ENCODE measurements at regions not wholly inside any gene's neighbourhood (a gene's known extent, or its start where the extent isn't known, plus 50 kb on each side); places are given as distances from the start of the nearest gene placed in this dataset.
A peak's percentile ranks its signal among the peaks of the same experiment; 100 is the strongest.

- peak in 1 of 3 donors; percentile 25 for DNase-seq (ENCODE audit: low read depth in 2 of 3, low spot score in 2 of 3)
Measured at GRCh38 chr5:168064933-168065622, 226.4 kb upstream of the WWC1 start.

GRCh38 chr5:168066536-168067208 is 224.8 kb upstream of the WWC1 start:
- no peak for DNase-seq (ENCODE audit: low read depth in 2 of 3, low spot score in 2 of 3)

- no peak for DNase-seq (ENCODE audit: low read depth in 2 of 3, low spot score in 2 of 3)
Measured at GRCh38 chr5:168070761-168071160, 220.7 kb upstream of the WWC1 start.

- no peak for DNase-seq (ENCODE audit: low read depth in 2 of 3, low spot score in 2 of 3)
Measured at GRCh38 chr5:168072665-168073064, 218.8 kb upstream of the WWC1 start.

GRCh38 chr5:168073311-168073710 is 218.1 kb upstream of the WWC1 start:
- no peak for DNase-seq (ENCODE audit: low read depth in 2 of 3, low spot score in 2 of 3)

- DNase-seq (ENCODE audit: low read depth in 2 of 3, low spot score in 2 of 3): peak in 2 of 3 donors; percentile 72 to 93
Measured at GRCh38 chr5:168073991-168074800, 217.2 kb upstream of the WWC1 start.

- DNase-seq (ENCODE audit: low read depth in 2 of 3, low spot score in 2 of 3): no peak
Measured at GRCh38 chr5:168075387-168075786, 216.1 kb upstream of the WWC1 start.

- peak in 2 of 3 donors; percentile 24 to 58 for DNase-seq (ENCODE audit: low read depth in 2 of 3, low spot score in 2 of 3)
Measured at GRCh38 chr5:168076561-168076991, 214.9 kb upstream of the WWC1 start.

DNA sequence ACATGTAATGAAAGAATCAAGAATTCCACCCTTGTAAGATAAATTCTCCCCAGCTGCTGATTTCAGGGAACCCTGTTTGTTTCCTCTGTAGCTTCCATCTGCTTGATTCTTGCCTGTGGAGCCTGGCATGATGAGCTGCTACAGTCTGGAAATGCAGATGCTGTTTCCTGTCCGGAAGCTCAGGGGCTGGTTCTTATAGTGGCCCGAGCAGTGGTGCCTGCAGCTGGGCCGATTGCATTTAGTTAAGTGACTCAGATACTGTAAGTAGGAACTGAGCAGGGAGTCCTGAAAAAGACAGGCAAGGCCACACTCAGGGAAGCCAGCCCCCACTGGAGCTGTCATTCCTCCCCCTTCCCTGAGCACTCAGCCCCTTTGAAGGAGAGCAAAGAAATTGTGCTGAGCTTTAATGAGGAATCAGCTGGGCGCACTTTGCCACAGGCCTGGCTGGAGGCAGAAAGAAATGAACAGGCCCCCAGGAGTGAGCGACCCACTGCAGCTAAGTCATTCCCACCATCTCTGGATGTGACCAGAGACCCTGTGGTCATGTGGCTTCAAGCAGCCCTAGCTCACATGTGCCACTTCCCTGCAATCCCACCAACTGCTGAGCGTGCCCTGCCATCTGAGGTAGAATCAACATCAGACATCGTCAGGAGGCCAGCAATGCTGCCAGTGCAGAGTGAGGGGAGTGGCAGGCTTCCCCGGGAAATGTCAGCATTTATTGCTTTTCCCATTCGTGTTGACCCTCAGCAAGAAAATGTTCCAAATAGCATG is 206.0 kb upstream of the WWC1 start:
- peak in 2 of 3 donors; percentile 24 to 55 for DNase-seq (ENCODE audit: low read depth in 2 of 3, low spot score in 2 of 3)

GRCh38 chr5:168086104-168086610 is 205.3 kb upstream of the WWC1 start:
- peak in 1 of 3 donors; percentile 33 for DNase-seq (ENCODE audit: low read depth in 2 of 3, low spot score in 2 of 3)

DNA sequence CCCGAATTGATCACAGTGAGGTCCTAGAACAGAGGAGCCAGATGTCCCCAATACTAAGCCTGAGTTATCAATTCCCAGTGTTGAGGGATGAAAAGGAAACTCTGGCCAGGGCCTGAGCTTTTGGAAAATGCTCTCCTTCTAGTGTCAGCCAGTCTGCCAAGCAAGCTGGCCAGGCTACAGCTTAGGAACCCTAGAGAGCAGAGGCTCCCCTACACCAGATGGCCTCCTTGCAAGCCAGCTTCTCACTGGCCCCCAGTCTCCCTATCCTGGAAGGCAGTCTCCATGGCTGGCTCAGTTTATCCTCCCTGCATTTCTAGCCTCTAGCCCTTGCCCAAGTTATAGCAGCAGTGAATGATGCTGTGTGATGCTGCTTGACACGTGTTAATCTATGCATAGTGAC is 204.7 kb upstream of the WWC1 start:
- no peak for DNase-seq (ENCODE audit: low read depth in 2 of 3, low spot score in 2 of 3)

GRCh38 chr5:168088410-168089173 is 202.9 kb upstream of the WWC1 start:
- no peak for DNase-seq (ENCODE audit: low read depth in 2 of 3, low spot score in 2 of 3)

DNA sequence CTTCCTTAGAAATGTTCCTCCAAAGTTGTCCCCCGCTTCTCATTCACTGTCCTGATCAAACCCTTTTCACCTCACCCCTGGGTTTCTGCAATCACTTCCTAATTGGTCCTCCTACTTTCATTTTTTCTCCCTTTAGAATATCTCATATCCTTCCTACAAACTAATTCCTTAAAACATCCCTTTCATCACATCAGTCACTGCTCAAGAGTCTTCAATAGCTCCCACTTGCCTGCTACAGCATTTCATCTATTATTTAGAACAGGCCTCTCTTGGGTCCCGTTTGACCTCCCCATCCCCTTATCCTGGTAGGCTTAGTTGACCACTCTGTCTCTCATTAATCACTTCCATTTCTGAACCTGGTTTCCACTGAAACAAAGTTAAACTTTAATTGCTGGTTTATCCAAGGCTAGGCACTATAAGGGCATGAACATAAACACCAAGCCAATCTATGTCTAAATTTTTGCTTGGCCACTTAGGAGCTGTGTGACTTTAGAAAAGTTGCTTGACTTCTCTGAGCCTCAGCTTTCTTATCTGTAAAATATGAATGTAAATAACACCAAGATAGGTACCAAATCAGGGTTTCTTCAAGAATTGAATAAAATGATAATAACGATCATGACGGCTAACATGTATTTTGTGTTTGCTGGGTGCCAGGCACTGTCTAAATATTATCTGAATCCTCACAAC is 202.1 kb upstream of the WWC1 start:
- DNase-seq (ENCODE audit: low read depth in 2 of 3, low spot score in 2 of 3): no peak

DNA sequence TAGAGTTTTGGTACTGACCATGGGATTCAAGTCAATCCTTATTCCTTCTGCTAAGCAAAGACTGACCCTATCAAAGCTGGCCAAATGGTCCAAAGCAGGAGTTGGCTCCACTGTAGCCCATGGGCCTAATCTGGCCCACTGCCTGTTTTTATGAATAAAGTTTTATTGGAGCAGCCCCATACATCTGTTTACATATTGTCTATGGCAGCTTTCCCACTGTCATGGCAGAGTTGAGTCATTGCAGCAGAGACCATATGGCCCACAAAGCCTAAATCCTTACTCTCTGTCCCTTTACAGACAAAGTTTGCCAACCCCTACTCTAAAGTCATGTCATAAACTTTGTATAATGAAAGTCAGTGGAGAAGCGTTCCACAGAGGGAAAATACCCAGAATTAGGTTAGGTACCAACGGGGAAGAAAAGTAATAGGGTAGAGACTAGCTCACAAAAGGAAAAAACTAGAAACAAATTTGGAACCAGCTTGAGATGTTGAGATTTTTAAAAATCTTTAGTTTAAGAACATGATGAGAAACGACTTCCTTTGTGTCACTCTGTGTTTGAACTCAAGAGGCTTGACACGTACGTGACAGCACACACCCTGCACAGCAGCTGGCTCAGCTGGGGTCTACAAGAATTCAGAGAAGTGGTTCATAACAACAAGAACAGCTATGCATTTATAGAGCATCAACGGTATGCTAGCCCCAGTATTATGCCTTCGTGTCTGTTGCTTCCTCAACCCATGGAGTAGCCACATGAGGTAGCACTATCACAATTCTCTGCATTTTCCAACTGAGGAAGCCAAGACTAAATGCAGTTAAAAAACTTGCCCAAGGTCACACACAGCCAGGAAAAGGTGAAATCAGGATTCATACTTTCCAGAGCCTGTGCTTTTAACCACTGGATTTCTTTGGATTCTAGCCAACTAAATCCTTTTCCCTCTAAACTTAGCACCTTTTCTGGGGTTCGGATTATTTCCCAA is 198.9 kb upstream of the WWC1 start:
- DNase-seq (ENCODE audit: low read depth in 2 of 3, low spot score in 2 of 3): no peak

- no peak for DNase-seq (ENCODE audit: low read depth in 2 of 3, low spot score in 2 of 3)
Measured at GRCh38 chr5:168093200-168093910, 198.1 kb upstream of the WWC1 start.

DNA sequence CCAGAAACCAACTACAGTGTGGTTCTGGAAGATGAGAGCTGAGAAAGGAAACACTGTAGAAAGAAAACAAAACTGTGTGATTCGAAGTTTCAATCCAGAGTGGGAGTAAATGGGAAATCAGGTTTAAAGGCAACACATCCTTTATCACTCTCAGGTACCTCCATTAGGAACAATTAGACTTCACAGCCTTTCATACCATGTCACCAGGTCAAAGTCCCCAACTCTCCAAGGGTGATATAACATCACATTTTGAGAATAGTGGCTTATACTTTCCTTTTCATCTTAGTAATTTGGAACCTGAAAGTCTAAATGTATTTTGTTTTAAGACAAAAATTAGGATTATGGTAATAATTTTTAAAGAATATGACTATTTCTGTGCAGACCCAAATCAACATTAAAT is 194.9 kb upstream of the WWC1 start:
- no peak for DNase-seq (ENCODE audit: low read depth in 2 of 3, low spot score in 2 of 3)

DNA sequence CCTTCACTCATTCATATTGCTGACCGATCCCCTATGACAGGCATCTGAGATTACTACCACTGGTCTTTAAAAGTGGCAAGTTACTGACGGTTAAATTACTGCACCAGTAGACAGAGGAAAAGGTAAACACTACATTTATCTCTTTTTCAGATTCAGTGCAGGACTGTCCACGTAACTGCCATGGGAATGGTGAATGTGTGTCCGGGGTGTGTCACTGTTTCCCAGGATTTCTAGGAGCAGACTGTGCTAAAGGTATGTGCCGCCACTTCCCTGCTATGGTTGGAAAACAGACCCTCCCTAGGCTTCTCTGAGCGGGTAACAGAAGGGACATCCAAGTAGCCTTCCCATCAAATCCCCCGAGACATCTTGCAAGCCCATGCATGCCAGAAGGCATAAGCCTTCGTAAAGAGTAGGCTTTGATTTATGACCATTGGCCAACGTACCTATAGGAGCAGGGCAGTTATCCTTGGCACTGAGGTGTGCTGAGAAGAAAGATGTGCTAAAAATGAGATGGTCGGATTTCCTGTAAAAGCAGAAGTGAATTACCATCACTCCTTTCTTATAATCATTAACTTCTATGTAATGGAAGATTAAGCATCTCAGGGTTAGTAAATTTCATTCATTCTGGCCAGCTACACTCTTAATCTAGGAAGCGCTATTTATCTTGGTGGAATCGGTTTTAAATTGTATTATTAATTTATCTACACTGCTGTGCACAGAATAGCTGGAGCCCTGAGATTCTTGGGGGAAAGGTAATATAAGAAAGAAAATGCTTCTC is 193.4 kb upstream of the WWC1 start:
- DNase-seq (ENCODE audit: low read depth in 2 of 3, low spot score in 2 of 3): no peak

Measured in hematopoietic multipotent progenitor cell (in vitro differentiated cells).